ENCODE measurements at regions not wholly inside any gene's neighbourhood (a gene's known extent, or its start where the extent isn't known, plus 50 kb on each side); places are given as distances from the start of the nearest gene placed in this dataset.

GRCh38 chr1:56095696-56096665, 483.4 kb downstream of the PLPP3 start:
- no peak for TF ChIP-seq POLR2A (IDR thresholded peaks at IDR 0.05; ENCODE audit: low read depth, low read length)
- no peak for TF ChIP-seq POLR2AphosphoS5 (IDR thresholded peaks at IDR 0.05; ENCODE audit: low read depth, low read length)
- no peak for TF ChIP-seq PAX5 (IDR thresholded peaks at IDR 0.05; ENCODE audit: insufficient read depth, low read length, severe bottlenecking)
- no peak for TF ChIP-seq TAF1 (IDR thresholded peaks at IDR 0.05; ENCODE audit: low read depth, low read length)
